Choroid plexus epithelial cell (primary cell): ENCODE measurements at regions not wholly inside any gene's neighbourhood (a gene's known extent, or its start where the extent isn't known, plus 50 kb on each side); places are given as distances from the start of the nearest gene placed in this dataset.

Experiments
- DNase-seq: peaks from one replicate; pipeline ENCODE4 v3.0.0-alpha.2; 2010; ENCODE audit warnings: low read depth
- H3K4me3 ChIP-seq: 2 replicates; pipeline ENCODE4 v1.5.1; 2011; ENCODE audit warnings: low read depth, mild to moderate bottlenecking, control low read depth, low read length, moderate library complexity
- CTCF ChIP-seq: conservative IDR thresholded peaks from 2 replicates; pipeline ENCODE4 v1.5.1; 2011; ENCODE audit warnings: low read depth, mild to moderate bottlenecking, control low read depth, inconsistent platforms, low read length, moderate library complexity

GRCh38 chr11:18878211-18878610 is 61.0 kb downstream of the MRGPRX1 start:
- DNase-seq, result no peak
- TF ChIP-seq CTCF, result no peak
- no peak overlapping the region for H3K4me3 ChIP-seq

- no peak for TF ChIP-seq CTCF
- no peak overlapping the region for H3K4me3 ChIP-seq
- DNase-seq, result no peak
Observed at GRCh38 chr11:18865951-18866350, 73.3 kb downstream of the MRGPRX1 start.

GRCh38 chr11:18865261-18865660 is 73.7 kb upstream of the PTPN5 start:
- DNase-seq, result no peak
- no peak for TF ChIP-seq CTCF
- no peak overlapping the region for H3K4me3 ChIP-seq

- DNase-seq, result peak; percentile 60
- H3K4me3 ChIP-seq, result no peak overlapping the region
- TF ChIP-seq CTCF, result peak; percentile 65
Observed at GRCh38 chr11:18853086-18853720, 61.6 kb upstream of the PTPN5 start.

- no peak for DNase-seq
- H3K4me3 ChIP-seq, result no peak overlapping the region
- TF ChIP-seq CTCF, result no peak
Observed at GRCh38 chr11:18849406-18849805, 57.8 kb upstream of the PTPN5 start.

- peak; percentile 77 for TF ChIP-seq CTCF
Observed at GRCh38 chr11:18844753-18845367, 53.3 kb upstream of the PTPN5 start.

More at GRCh38 chr11:18844753-18845367, 53.3 kb upstream of the PTPN5 start:
- DNase-seq, result peak; percentile 72
- H3K4me3 ChIP-seq, result no peak overlapping the region
